Activated T-helper 1 cell treated with anti-CD3 and anti-CD28 coated beads, Interleukin-12 subunit alpha, Interleukin-12 subunit beta, Interleukin-2, Interleukin-4 antibody, amounts not matched to agents 30 ng/mL and 10 ng/mL and 1 ng/mL, durations not matched to agents 14 hours and 24 hours and 36 hours (primary cell): ENCODE measurements at regions not wholly inside any gene's neighbourhood (a gene's known extent, or its start where the extent isn't known, plus 50 kb on each side); places are given as distances from the start of the nearest gene placed in this dataset.

Experiments
- DNase-seq: peaks from one replicate; pipeline ENCODE4 v3.0.0; 2021; ENCODE audit warnings: low spot score
- H3K27ac Mint-ChIP-seq: one replicate; pipeline ENCODE4 v1.8.0; 2021; ENCODE audit warnings: mild to moderate bottlenecking, mixed read lengths
- H3K27me3 Mint-ChIP-seq: one replicate; pipeline ENCODE4 v1.8.0; 2022; ENCODE audit warnings: mild to moderate bottlenecking, moderate library complexity, mixed read lengths; ENCODE audit not compliant: insufficient read depth
- H3K36me3 Mint-ChIP-seq: one replicate; pipeline ENCODE4 v1.8.0; 2021; ENCODE audit warnings: low read depth, mixed read lengths
- H3K4me1 Mint-ChIP-seq: one replicate; pipeline ENCODE4 v1.8.0; 2021; ENCODE audit warnings: low read depth, mixed read lengths
- H3K4me3 Mint-ChIP-seq: one replicate; pipeline ENCODE4 v1.8.0; 2021; ENCODE audit warnings: mild to moderate bottlenecking, moderate library complexity, mixed read lengths
- H3K9me3 Mint-ChIP-seq: one replicate; pipeline ENCODE4 v1.8.0; 2021; ENCODE audit warnings: mixed read lengths
- intact Hi-C: fragments of 100-400 bp; cut with micrococcal nuclease; formaldehyde crosslinking; loops from one replicate; pipeline ENCODE4 v1.15.1; 2024

- Mint-ChIP-seq H3K27me3 (peaks cover 2% of the 10 kb centered on the region), H3K27ac (peak overlapping the region; percentile 53), H3K36me3 (peaks cover 3% of the 10 kb centered on the region), H3K4me1 (peaks cover 33% of the 10 kb centered on the region), H3K4me3 (peak overlapping the region; percentile 5), H3K9me3 (no peaks in the 10 kb centered on the region)
- DNase-seq: no peak
- intact Hi-C loops: no loop called here
Observed at GRCh38 chrX:124223524-124223923, 108.9 kb upstream of the TEX13D start.

- intact Hi-C loops: no loop called here
- peaks cover 3% of the 10 kb centered on the region for H3K36me3 Mint-ChIP-seq
- DNase-seq: no peak
- no peaks in the 10 kb centered on the region for H3K9me3 Mint-ChIP-seq
- H3K4me1 Mint-ChIP-seq: peaks cover 23% of the 10 kb centered on the region
- no peaks in the 10 kb centered on the region for H3K27me3 Mint-ChIP-seq
- H3K27ac Mint-ChIP-seq: no peak overlapping the region
- H3K4me3 Mint-ChIP-seq: no peak overlapping the region
Observed at GRCh38 chrX:124224528-124224927, 107.9 kb upstream of the TEX13D start.

- no peak for DNase-seq
- Mint-ChIP-seq H3K4me1 (peaks cover 12% of the 10 kb centered on the region), H3K36me3 (peaks cover 3% of the 10 kb centered on the region), H3K4me3 (no peak overlapping the region), H3K9me3 (no peaks in the 10 kb centered on the region), H3K27me3 (no peaks in the 10 kb centered on the region), H3K27ac (no peak overlapping the region)
- intact Hi-C loops: no loop called here
Observed at GRCh38 chrX:124226129-124226528, 106.3 kb upstream of the TEX13D start.

- no peak overlapping the region for H3K27ac Mint-ChIP-seq
Observed at GRCh38 chrX:124228849-124229248, 103.6 kb upstream of the TEX13D start.

GRCh38 chrX:124229374-124229773 is 103.1 kb upstream of the TEX13D start:
- Mint-ChIP-seq H3K27me3 (no peaks in the 10 kb centered on the region), H3K4me3 (no peak overlapping the region), H3K4me1 (peaks cover 11% of the 10 kb centered on the region), H3K9me3 (no peaks in the 10 kb centered on the region), H3K36me3 (no peaks in the 10 kb centered on the region), H3K27ac (no peak overlapping the region)
- intact Hi-C loops: no loop called here
- no peak for DNase-seq

More at GRCh38 chrX:124228849-124229248, 103.6 kb upstream of the TEX13D start:
- no peaks in the 10 kb centered on the region for H3K36me3 Mint-ChIP-seq
- intact Hi-C loops: no loop called here
- H3K4me3 Mint-ChIP-seq: no peak overlapping the region
- no peaks in the 10 kb centered on the region for H3K9me3 Mint-ChIP-seq
- no peak for DNase-seq
- H3K4me1 Mint-ChIP-seq: peaks cover 12% of the 10 kb centered on the region
- H3K27me3 Mint-ChIP-seq: no peaks in the 10 kb centered on the region

- H3K4me1 Mint-ChIP-seq: peaks cover 11% of the 10 kb centered on the region
- H3K27me3 Mint-ChIP-seq: no peaks in the 10 kb centered on the region
- H3K4me3 Mint-ChIP-seq: no peak overlapping the region
- H3K36me3 Mint-ChIP-seq: no peaks in the 10 kb centered on the region
- H3K27ac Mint-ChIP-seq: no peak overlapping the region
- intact Hi-C loops: no loop called here
- no peak for DNase-seq
- H3K9me3 Mint-ChIP-seq: no peaks in the 10 kb centered on the region
Observed at GRCh38 chrX:124230655-124231450, 101.6 kb upstream of the TEX13D start.

- H3K27ac Mint-ChIP-seq: no peak overlapping the region
- no peaks in the 10 kb centered on the region for H3K9me3 Mint-ChIP-seq
- no peaks in the 10 kb centered on the region for H3K36me3 Mint-ChIP-seq
- no peak for DNase-seq
- H3K27me3 Mint-ChIP-seq: no peaks in the 10 kb centered on the region
- peaks cover 11% of the 10 kb centered on the region for H3K4me1 Mint-ChIP-seq
- H3K4me3 Mint-ChIP-seq: no peak overlapping the region
- intact Hi-C loops: no loop called here
Observed at GRCh38 chrX:124231451-124231759, 101.1 kb upstream of the TEX13D start.

- no peak overlapping the region for H3K4me3 Mint-ChIP-seq
- H3K9me3 Mint-ChIP-seq: no peaks in the 10 kb centered on the region
- no peak overlapping the region for H3K27ac Mint-ChIP-seq
- peaks cover 2% of the 10 kb centered on the region for H3K27me3 Mint-ChIP-seq
- no peaks in the 10 kb centered on the region for H3K36me3 Mint-ChIP-seq
- H3K4me1 Mint-ChIP-seq: peaks cover 14% of the 10 kb centered on the region
- DNase-seq: no peak
- intact Hi-C loops: loop anchor here (1.0 kb wide), 2 partner anchors 8 to 14 kb away; no protein-coding TSS in a partner anchor
Observed at GRCh38 chrX:124232523-124233201, 99.8 kb upstream of the TEX13D start.

- peaks cover 30% of the 10 kb centered on the region for H3K4me1 Mint-ChIP-seq
- DNase-seq: no peak
- H3K27ac Mint-ChIP-seq: no peak overlapping the region
- H3K4me3 Mint-ChIP-seq: no peak overlapping the region
- H3K27me3 Mint-ChIP-seq: peaks cover 2% of the 10 kb centered on the region
- H3K9me3 Mint-ChIP-seq: no peaks in the 10 kb centered on the region
- intact Hi-C loops: no loop called here
- no peaks in the 10 kb centered on the region for H3K36me3 Mint-ChIP-seq
Observed at GRCh38 chrX:124234348-124234747, 98.1 kb upstream of the TEX13D start.

GRCh38 chrX:124238268-124238667 is 94.2 kb upstream of the TEX13D start:
- Mint-ChIP-seq H3K4me1 (peaks cover 46% of the 10 kb centered on the region), H3K27ac (peak overlapping the region; percentile 82), H3K27me3 (peaks cover 4% of the 10 kb centered on the region), H3K9me3 (no peaks in the 10 kb centered on the region), H3K4me3 (peak overlapping the region; percentile 41), H3K36me3 (no peaks in the 10 kb centered on the region)
- intact Hi-C loops: no loop called here
- no peak for DNase-seq

- Mint-ChIP-seq H3K9me3 (no peaks in the 10 kb centered on the region), H3K27me3 (peaks cover 4% of the 10 kb centered on the region), H3K4me3 (peak overlapping the region; percentile 59), H3K27ac (peak overlapping the region; percentile 87), H3K36me3 (no peaks in the 10 kb centered on the region), H3K4me1 (peaks cover 45% of the 10 kb centered on the region)
- intact Hi-C loops: no loop called here
- no peak for DNase-seq
Observed at GRCh38 chrX:124239324-124239723, 93.1 kb upstream of the TEX13D start.

GRCh38 chrX:124239911-124240310 is 92.5 kb upstream of the TEX13D start:
- Mint-ChIP-seq H3K9me3 (no peaks in the 10 kb centered on the region), H3K36me3 (no peaks in the 10 kb centered on the region), H3K4me1 (peaks cover 45% of the 10 kb centered on the region), H3K27ac (peak overlapping the region; percentile 87), H3K4me3 (peak overlapping the region; percentile 59), H3K27me3 (peaks cover 4% of the 10 kb centered on the region)
- DNase-seq: peak; percentile 34
- intact Hi-C loops: loop anchor here (1.0 kb wide), 9 partner anchors 8 to 276 kb away; partner anchors contain the start of gene SH2D1A

- intact Hi-C loops: loop anchor here (1.0 kb wide), 9 partner anchors 8 to 276 kb away; partner anchors contain the start of gene SH2D1A
- DNase-seq: no peak
- H3K4me3 Mint-ChIP-seq: no peak overlapping the region
- H3K9me3 Mint-ChIP-seq: no peaks in the 10 kb centered on the region
- H3K27me3 Mint-ChIP-seq: peaks cover 4% of the 10 kb centered on the region
- no peaks in the 10 kb centered on the region for H3K36me3 Mint-ChIP-seq
- H3K27ac Mint-ChIP-seq: peak overlapping the region; percentile 52
- H3K4me1 Mint-ChIP-seq: peaks cover 45% of the 10 kb centered on the region
Observed at GRCh38 chrX:124240422-124240821, 92.0 kb upstream of the TEX13D start.
